NCI-H1105 treated with DMSO at 0.1 percent for 48 hours (cell line): ENCODE measurements at regions not wholly inside any gene's neighbourhood (a gene's known extent, or its start where the extent isn't known, plus 50 kb on each side); places are given as distances from the start of the nearest gene placed in this dataset.

Source experiments
- DNase-seq: peaks from one replicate; lab custom pipeline; 2025; lab: John Stamatoyannopoulos, UW

- DNase-seq = no peak
Observed at GRCh38 chr12:58481811-58482210, 438.5 kb downstream of the LRIG3 start.

DNA sequence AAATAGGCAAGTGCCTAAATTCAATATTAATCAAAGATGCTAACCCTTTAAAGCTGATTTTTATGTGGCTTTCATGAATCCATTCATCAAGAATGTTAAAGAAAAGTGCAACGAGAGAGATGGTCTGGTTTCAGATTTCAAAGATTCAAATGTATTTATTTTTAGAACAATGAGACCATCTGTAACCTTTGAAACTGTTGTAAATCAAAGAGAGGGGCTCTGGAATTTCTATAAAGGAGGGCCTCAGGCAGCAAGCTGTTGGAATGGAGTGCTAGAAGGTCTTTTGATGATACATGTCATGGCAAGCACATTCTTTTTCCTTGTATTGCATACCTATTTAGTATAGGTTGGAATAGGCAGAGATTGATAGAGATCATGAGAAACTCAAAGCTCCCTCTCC is 433.0 kb downstream of the LRIG3 start:
- peak; percentile 12 for DNase-seq

- no peak for DNase-seq
Observed at GRCh38 chr12:58487678-58488161, 432.6 kb downstream of the LRIG3 start.

- no peak for DNase-seq
Observed at GRCh38 chr12:58489394-58489793, 430.9 kb downstream of the LRIG3 start.

DNA sequence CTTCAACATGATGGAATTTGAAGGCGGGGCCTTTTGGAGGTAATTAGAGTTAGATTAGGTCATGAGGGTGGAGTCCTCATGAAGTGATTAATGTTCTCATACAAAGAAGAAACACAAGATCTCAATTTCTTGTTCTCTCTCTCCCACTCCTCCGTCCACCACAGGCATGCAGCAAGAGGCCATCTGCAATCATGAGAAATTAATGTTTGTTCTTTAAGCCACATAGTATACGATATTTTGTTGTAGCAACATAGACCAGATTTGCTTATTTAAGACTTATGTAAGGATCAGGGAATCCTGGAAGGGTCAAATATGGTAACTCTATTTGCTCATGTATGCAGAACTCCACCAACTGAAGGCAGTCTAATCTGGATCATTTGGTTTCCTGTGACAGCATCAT is 429.0 kb downstream of the LRIG3 start:
- no peak for DNase-seq

DNA sequence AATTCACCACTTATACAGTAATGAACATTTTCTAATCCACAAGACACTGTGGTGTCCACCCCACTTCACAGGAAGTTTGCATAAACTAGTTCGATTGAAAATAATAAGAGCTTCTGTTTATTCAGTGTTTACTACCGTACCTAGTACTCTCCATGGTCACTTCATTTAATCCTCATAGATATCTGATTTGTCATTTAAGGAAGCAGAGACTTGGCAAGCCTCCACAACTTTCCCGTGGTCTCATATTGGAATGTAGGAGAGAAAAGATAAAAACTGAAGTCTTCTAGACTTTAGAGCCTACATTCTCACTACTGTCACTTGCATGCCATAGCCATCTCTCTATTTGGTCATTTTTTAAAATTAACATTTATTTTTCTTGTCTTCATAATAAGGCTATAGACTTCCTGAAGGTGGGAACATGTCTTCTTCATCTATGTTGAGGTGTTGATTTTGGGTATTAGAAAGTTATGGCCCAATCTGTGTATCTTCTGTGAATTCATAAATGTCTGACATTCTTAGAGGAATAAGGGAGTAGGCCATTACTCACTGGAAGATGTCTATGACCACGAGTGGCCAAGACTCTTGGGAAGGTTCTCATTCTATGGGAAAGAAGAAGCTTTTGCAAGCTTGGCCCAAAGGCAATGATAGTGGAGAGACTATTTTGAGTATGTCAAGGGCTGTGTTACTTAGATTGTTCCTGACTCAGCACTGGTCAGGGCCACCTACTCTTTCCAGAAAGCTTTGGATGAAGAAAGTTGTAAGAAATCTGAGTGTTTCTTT is 423.7 kb downstream of the LRIG3 start:
- DNase-seq = no peak

- no peak for DNase-seq
Observed at GRCh38 chr12:58500399-58500798, 419.9 kb downstream of the LRIG3 start.

- DNase-seq = peak; percentile 93
Observed at GRCh38 chr12:58502226-58502625, 418.1 kb downstream of the LRIG3 start.

- no peak for DNase-seq
Observed at GRCh38 chr12:58502841-58503240, 417.5 kb downstream of the LRIG3 start.

GRCh38 chr12:58503731-58504130 is 416.6 kb downstream of the LRIG3 start:
- no peak for DNase-seq

- peak; percentile 86 for DNase-seq
Observed at GRCh38 chr12:58504143-58504938, 416.0 kb downstream of the LRIG3 start.

- no peak for DNase-seq
Observed at GRCh38 chr12:58509116-58509885, 411.0 kb downstream of the LRIG3 start.

- DNase-seq = no peak
Observed at GRCh38 chr12:58513301-58513834, 406.9 kb downstream of the LRIG3 start.

DNA sequence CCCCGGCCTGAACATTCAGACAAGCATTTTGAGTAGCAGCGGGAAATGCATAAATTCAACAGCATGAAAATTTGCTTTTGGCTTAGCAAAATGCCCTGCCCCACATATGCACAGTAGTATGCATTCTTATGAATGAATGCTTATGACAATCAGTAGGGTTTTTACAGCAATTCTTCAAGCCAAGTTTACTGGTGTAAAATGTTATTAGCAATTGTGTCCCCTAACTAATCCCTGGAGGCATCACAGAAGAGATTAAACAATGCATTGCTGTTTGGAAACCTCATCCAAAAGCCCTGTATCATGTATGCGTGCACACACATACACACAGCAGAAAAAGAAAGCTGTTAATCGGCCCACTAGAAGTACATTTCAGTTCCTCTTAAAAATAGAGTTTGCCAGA is 406.5 kb downstream of the LRIG3 start:
- DNase-seq = no peak

GRCh38 chr12:58519839-58520238 is 400.5 kb downstream of the LRIG3 start:
- no peak for DNase-seq

GRCh38 chr12:58521152-58521551 is 399.2 kb downstream of the LRIG3 start:
- no peak for DNase-seq

- DNase-seq = no peak
Observed at GRCh38 chr12:58521796-58522195, 398.5 kb downstream of the LRIG3 start.

DNA sequence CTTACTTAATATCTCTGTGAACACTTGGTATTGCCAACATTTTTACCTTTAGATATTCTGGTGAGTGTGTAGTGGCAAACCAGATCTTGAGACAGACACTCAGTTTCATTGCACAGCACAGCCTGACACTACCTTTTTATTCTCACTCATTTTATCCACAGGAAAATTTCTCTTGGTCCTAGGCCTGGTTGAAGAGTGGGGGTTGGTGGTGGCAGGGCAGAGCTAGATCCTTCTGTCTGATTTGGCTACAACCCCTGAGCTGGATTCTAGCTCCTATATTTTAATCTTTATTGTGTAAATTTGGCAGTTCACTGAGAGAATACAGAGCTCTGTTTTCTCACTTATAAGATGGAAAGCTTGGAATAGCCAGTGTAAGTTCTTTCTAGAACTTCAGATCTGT is 396.9 kb downstream of the LRIG3 start:
- no peak for DNase-seq

DNA sequence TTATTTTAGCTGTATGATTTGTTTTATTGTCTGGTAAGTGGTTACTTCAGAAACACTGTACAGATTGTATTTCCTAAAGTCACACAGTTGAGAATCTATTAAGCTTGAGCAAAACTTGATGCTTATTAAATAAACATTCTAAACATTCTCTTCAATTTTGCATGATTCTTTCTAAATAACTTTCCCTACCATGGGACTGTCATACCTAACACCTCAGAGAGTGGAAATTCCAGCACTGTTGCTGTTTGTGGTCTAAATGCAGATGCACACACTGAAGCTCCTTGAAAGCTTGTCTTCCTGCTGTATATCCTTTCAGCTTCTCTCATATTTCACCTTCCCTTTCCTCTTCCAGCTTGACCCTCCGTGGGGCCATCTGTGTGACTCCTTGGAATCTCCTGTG is 392.0 kb downstream of the LRIG3 start:
- DNase-seq = no peak

DNA sequence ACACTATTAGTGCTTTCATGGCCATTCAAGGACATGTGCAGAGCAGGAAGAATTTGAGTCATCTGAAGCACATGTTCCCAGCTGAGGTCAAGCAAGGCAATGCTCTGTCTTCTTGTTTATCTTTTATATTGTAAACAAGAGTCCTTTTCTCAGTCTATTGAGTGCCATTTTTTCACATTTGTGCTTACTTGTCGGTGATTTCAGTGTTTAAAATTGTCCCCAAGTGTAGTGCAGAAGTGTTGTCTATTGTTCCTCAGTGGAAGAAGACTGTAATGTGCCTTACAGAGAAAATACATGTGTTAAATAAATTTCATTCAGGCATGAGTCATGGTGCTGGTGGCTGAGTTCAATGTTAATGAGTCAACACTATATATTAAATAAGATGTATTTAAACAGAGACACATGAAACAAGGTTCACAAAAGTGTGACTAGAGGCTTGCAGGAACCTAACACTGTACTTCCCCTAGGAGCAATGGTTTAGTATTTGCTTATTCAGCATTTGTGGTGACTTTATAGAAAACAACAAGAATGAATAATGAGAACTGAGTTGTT is 391.1 kb downstream of the LRIG3 start:
- no peak for DNase-seq

DNA sequence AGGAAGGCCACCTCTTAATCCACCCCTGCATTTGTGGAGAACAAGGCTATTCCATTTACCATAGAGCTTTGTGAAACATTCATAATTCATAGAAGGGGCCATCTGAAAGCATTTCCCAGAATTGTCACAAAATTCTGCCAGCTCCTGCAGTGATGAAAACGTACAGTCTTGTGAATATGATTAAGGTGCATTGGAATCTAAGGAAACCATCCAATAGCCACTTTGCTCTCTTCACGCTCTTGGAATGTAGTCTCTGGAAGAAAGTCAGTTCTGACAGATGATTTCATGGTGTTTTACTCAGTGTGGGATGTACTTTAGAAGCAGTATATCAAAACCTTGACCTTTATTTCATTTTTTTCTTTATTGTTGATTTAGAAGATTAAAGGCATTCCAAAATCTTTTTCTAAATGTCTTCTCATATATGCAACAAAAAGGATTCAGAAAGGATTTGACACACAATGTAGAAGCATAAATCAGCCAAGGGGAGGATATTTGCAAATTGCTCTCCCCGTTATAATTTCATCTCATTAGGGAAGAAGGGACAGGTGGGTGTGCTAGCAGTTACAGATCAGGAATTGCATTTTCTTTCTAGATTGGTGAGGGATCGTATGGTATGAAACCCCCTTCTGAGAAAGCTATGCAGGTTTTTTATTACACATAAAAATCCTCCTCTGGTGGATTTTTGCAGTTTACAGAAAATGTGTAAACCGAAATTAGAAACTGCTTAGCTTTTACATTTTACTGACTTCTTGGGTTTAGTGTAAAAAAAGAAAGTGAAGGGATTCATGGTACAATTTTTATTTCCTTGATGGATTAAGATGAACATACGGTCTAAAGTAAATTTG is 390.2 kb downstream of the LRIG3 start:
- DNase-seq = no peak
